ENCODE measurements at regions not wholly inside any gene's neighbourhood (a gene's known extent, or its start where the extent isn't known, plus 50 kb on each side); places are given as distances from the start of the nearest gene placed in this dataset.
"Not testable (repeated sequence)": the region's sequence is repeated elsewhere in the genome, so short reads cannot be mapped to it uniquely, and the experiment has no call there.

- no peak for DNase-seq
These were observed 171.3 kb downstream of the RPRM start for GRCh38 chr2:153307223-153307622.

GRCh38 chr2:153299809-153300208 is 178.8 kb downstream of the RPRM start:
- no peak for DNase-seq

- DNase-seq = no peak
These were observed 179.3 kb downstream of the RPRM start for GRCh38 chr2:153299217-153299616.

GRCh38 chr2:153294199-153294786 is 184.3 kb downstream of the RPRM start:
- no peak for DNase-seq

- DNase-seq = no peak
These were observed 186.8 kb downstream of the RPRM start for GRCh38 chr2:153291718-153292117.

- no peak for DNase-seq
These were observed 191.3 kb downstream of the RPRM start for GRCh38 chr2:153287109-153287801.

- DNase-seq = no peak
These were observed 209.6 kb downstream of the RPRM start for GRCh38 chr2:153268941-153269461.

- not testable (repeated sequence) for DNase-seq
These were observed 221.7 kb downstream of the RPRM start for GRCh38 chr2:153256876-153257275.

- not testable (repeated sequence) for DNase-seq
These were observed 231.9 kb downstream of the RPRM start for GRCh38 chr2:153246636-153247035.

- DNase-seq = no peak
These were observed 243.0 kb downstream of the RPRM start for GRCh38 chr2:153235516-153235915.

GRCh38 chr2:153232464-153232863 is 246.1 kb downstream of the RPRM start:
- DNase-seq = no peak

- no peak for DNase-seq
These were observed 247.6 kb downstream of the RPRM start for GRCh38 chr2:153230977-153231376.

- DNase-seq = no peak
These were observed 249.7 kb downstream of the RPRM start for GRCh38 chr2:153228904-153229303.

GRCh38 chr2:153227981-153228380 is 250.6 kb downstream of the RPRM start:
- DNase-seq = no peak

GRCh38 chr2:153222231-153223165 is 256.1 kb downstream of the RPRM start:
- no peak for DNase-seq

- DNase-seq = no peak
These were observed 257.1 kb downstream of the RPRM start for GRCh38 chr2:153221506-153221905.

GRCh38 chr2:153221087-153221486 is 257.5 kb downstream of the RPRM start:
- DNase-seq = no peak

- no peak for DNase-seq
These were observed 259.7 kb downstream of the RPRM start for GRCh38 chr2:153218851-153219250.

- DNase-seq = no peak
These were observed 264.2 kb downstream of the RPRM start for GRCh38 chr2:153214337-153214736.

GRCh38 chr2:153213022-153213421 is 265.5 kb downstream of the RPRM start:
- DNase-seq = no peak

GRCh38 chr2:153197402-153198386 is 280.9 kb downstream of the RPRM start:
- no peak for DNase-seq
